K562 (cell line): ENCODE measurements at regions not wholly inside any gene's neighbourhood (a gene's known extent, or its start where the extent isn't known, plus 50 kb on each side); places are given as distances from the start of the nearest gene placed in this dataset.

ENCODE experiments used
- ATAC-seq: fragments of 200-7000 bp; cut with Tn5 transposase; 3 replicates; pipeline ENCODE4 v1.9.1; 2020; ENCODE audit warnings: moderate library complexity
- BruUV-seq: library from RNA; stranded (reverse); fragments of 400-500 nt; replicated peaks from 2 replicates; lab custom pipeline; 2021; lab: Mats Ljungman, UMichigan
- CTCF ChIA-PET: fragments of 300-600 bp; formaldehyde crosslinking; extraction: SDS; loops from one replicate; lab custom pipeline; 2021; ENCODE audit warnings: low intra/inter-chr PET ratio; lab: Yijun Ruan, JAX
- POLR2A ChIA-PET: fragments of 300-600, 350-650 bp; sonication (Branson Sonifier 250); formaldehyde crosslinking; extraction: SDS; loops from one replicate; lab custom pipeline; 2021; ENCODE audit warnings: antibody characterized with exemption, inconsistent platforms; lab: Yijun Ruan, JAX
- DNase-seq, 4 experiments: peaks; one replicate each; pipeline versions ENCODE4 v3.0.0 to v3.0.0-alpha.2; 2011 to 2018; ENCODE audit warnings: low spot score in 3 of 4, mixed read lengths in 3 of 4; ENCODE audit errors: extremely low read depth in 1 of 4
- FAIRE-seq: peaks from 2 replicates; lab custom pipeline; 2011; peaks lifted over from hg19 to GRCh38; lab: Jason Lieb, UNC
- H2AFZ ChIP-seq: 2 replicates; pipeline ENCODE4 v1.6.0; 2011; ENCODE audit warnings: low read depth, low read length, control low read depth, inconsistent platforms
- H3K27ac ChIP-seq: fragments of 200-600 bp; 3 replicates; pipeline ENCODE4 v1.8.0; 2011; ENCODE audit warnings: low read depth, mild to moderate bottlenecking, control low read depth, inconsistent platforms, low read length, moderate library complexity, mixed read lengths; ENCODE audit errors: extremely low read depth
- H3K27me3 ChIP-seq, 2 experiments: fragments of 300-600 bp in 1 of 2; 2 replicates in 1 of 2; 3 replicates in 1 of 2; pipeline versions ENCODE4 v1.6.0 to v1.8.0; 2011; ENCODE audit warnings: inconsistent platforms in 2 of 2, low read length in 2 of 2, mild to moderate bottlenecking in 1 of 2, mixed read lengths in 1 of 2, moderate library complexity in 1 of 2; ENCODE audit not compliant: control insufficient read depth in 2 of 2, insufficient read depth in 2 of 2
- H3K36me3 ChIP-seq: fragments of 300-600 bp; 3 replicates; pipeline ENCODE4 v1.8.0; 2011; ENCODE audit warnings: mild to moderate bottlenecking, low read length, inconsistent platforms; ENCODE audit not compliant: control insufficient read depth, insufficient read depth
- H3K4me1 ChIP-seq, 2 experiments: fragments of 200-600 bp in 1 of 2; replicated peaks in 1 of 2; 2 replicates in 1 of 2; 3 replicates in 1 of 2; pipeline versions ENCODE4 v1.5.1 to v1.8.0; 2011; ENCODE audit warnings: inconsistent platforms in 2 of 2, low read length in 2 of 2, mild to moderate bottlenecking in 1 of 2, mixed read lengths in 1 of 2, moderate library complexity in 1 of 2; ENCODE audit not compliant: control insufficient read depth in 2 of 2, insufficient read depth in 2 of 2
- H3K4me2 ChIP-seq: 2 replicates; pipeline ENCODE4 v1.6.1; 2011; ENCODE audit warnings: low read length, control low read depth, inconsistent platforms, mixed read lengths; ENCODE audit not compliant: insufficient read depth
- H3K4me3 ChIP-seq: fragments of 200-600 bp; sonication (generic), shearing (Covaris generic); 2 replicates; pipeline ENCODE4 v1.5.1; 2016; ENCODE audit warnings: control low read depth, inconsistent platforms
- H3K79me2 ChIP-seq: fragments of 200-600 bp; 3 replicates; pipeline ENCODE4 v1.8.0; 2011; ENCODE audit warnings: low read length, inconsistent platforms; ENCODE audit not compliant: control insufficient read depth, insufficient read depth
- H3K9ac ChIP-seq, 2 experiments: 2 replicates each; pipeline versions ENCODE4 v1.6.0 to v1.6.1; 2011; ENCODE audit warnings: low read depth in 2 of 2, low read length in 2 of 2, control low read depth in 1 of 2, inconsistent platforms in 1 of 2, mild to moderate bottlenecking in 1 of 2, mixed read lengths in 1 of 2; ENCODE audit not compliant: insufficient read depth in 1 of 2
- H3K9me1 ChIP-seq: one replicate; pipeline ENCODE4 v1.6.0; 2011; ENCODE audit warnings: inconsistent platforms, mild to moderate bottlenecking, low read length, moderate library complexity; ENCODE audit not compliant: control insufficient read depth, insufficient read depth
- H3K9me3 ChIP-seq: replicated peaks from 2 replicates; pipeline ENCODE4 v1.5.1; 2011; ENCODE audit warnings: low read depth, low read length, inconsistent platforms; ENCODE audit not compliant: control insufficient read depth, insufficient read depth
- H4K20me1 ChIP-seq: replicated peaks from 2 replicates; pipeline ENCODE4 v1.6.1; 2011; ENCODE audit warnings: low read length, inconsistent platforms, mixed read lengths; ENCODE audit not compliant: control insufficient read depth, insufficient read depth
- DMBX1 ChIP-seq: fragments of 250-450 bp; sonication (Bioruptor Pico); IDR thresholded peaks from 2 replicates; pipeline ENCODE4 v1.8.0; 2022; ENCODE audit warnings: inconsistent platforms, mild to moderate bottlenecking, moderate library complexity, borderline replicate concordance
- ELF2 ChIP-seq: fragments of 250-450 bp; sonication (Bioruptor Pico); IDR thresholded peaks from 2 replicates; pipeline ENCODE4 v1.5.0; 2021; ENCODE audit warnings: mild to moderate bottlenecking
- FOXA1 ChIP-seq: fragments of 450-650 bp; IDR thresholded peaks from 2 replicates; pipeline ENCODE4 v1.6.1; 2016; ENCODE audit warnings: mild to moderate bottlenecking, borderline replicate concordance
- ILF3 ChIP-seq: fragments of 450-650 bp; IDR thresholded peaks from 2 replicates; pipeline ENCODE4 v1.6.1; 2018; ENCODE audit warnings: antibody characterized with exemption, mild to moderate bottlenecking, moderate library complexity, borderline replicate concordance
- SREBF1 ChIP-seq: fragments of 150-350 bp; IDR thresholded peaks from 2 replicates; pipeline ENCODE4 v1.6.1; 2014; ENCODE audit warnings: antibody characterized with exemption, low read depth, low read length, borderline replicate concordance
- ZNF143 ChIP-seq: sonication (generic); formaldehyde crosslinking; IDR thresholded peaks from 2 replicates; pipeline ENCODE4 v1.9.0; 2022; ENCODE audit warnings: mild to moderate bottlenecking, missing genetic modification reagents
- WGBS: fragments of 100-300 bp; shearing (Covaris generic); methylation state at CpG from one replicate; pipeline ENCODE4 v1.1.6; 2016; ENCODE audit warnings: low coverage, mixed read lengths; ENCODE audit not compliant: insufficient coverage; ENCODE audit errors: missing lambda C conversion rate; 5-methylcytosine and 5-hydroxymethylcytosine counted together
- in situ Hi-C: fragments of 300-500 bp; cut with MboI; formaldehyde crosslinking; loops from 4 replicates; pipeline ENCODE4 v1.15.0; 2018; ENCODE audit warnings: inconsistent platforms, mixed read lengths
- intact Hi-C: fragments of 100-400 bp; cut with micrococcal nuclease; formaldehyde crosslinking; loops from 2 replicates; pipeline ENCODE4 v1.14.2; 2022
- TF ChIP-seq, protein P1 (sequence below): fragments of 450-650 bp; formaldehyde crosslinking; IDR thresholded peaks from 2 replicates; pipeline ENCODE4 v1.4.0; 2022; ENCODE audit warnings: missing genetic modification characterization
- TF ChIP-seq, protein P2 (sequence below): sonication (generic); formaldehyde crosslinking; IDR thresholded peaks from 2 replicates; pipeline ENCODE4 v1.8.1; 2023; ENCODE audit warnings: mild to moderate bottlenecking, missing genetic modification reagents

DNA sequence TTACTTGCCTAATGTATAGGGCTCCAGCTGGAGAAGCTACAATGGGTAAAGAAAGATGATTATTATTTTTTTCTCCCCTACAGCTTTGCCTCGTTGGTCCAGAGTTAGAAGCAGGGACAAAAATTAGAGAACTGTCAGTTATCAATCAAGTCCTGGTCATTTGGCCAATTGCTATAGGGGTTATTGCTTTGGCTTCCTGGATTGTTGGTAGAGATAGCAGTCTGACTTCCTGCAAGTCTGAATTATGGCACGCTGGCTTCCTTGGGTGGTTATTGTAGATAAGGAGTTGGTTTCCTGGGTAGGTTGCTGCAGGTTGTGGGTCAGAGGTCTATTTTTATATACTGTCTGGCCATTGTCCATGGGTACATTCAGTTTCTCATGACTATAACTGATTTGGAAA lies 84.7 kb upstream of the ELAC2 start:
- Histone ChIP-seq H3K79me2 (no peaks in the 10 kb centered on the region), H3K4me3 (no peak overlapping the region), H4K20me1 (no peaks in the 10 kb centered on the region), H3K4me1 (no peaks in the 10 kb centered on the region), H3K27ac (no peak overlapping the region), H3K9ac (no peak overlapping the region), H3K4me2 (no peak overlapping the region), H3K9me1 (no peaks in the 10 kb centered on the region), H3K9me3 (no peaks in the 10 kb centered on the region), H3K36me3 (no peaks in the 10 kb centered on the region), H3K27me3 (peaks cover 0 to 8% of the 10 kb centered on the region in 2 experiments; a peak in 2 of 5 replicates), H2AFZ (no peak overlapping the region)
- in situ Hi-C loops: no loop called here
- FAIRE-seq (no peak), ATAC-seq (no peak), DNase-seq (no peak)
- intact Hi-C loops: no loop called here
- TF ChIP-seq ILF3 (no peak), ZNF143 (CRISPR knock-in tag) (no peak), FOXA1 (no peak), ELF2 (CRISPR knock-in tag) (no peak), DMBX1 (CRISPR knock-in tag) (no peak), SREBF1 (no peak)
- TF ChIP-seq, protein P1, sequence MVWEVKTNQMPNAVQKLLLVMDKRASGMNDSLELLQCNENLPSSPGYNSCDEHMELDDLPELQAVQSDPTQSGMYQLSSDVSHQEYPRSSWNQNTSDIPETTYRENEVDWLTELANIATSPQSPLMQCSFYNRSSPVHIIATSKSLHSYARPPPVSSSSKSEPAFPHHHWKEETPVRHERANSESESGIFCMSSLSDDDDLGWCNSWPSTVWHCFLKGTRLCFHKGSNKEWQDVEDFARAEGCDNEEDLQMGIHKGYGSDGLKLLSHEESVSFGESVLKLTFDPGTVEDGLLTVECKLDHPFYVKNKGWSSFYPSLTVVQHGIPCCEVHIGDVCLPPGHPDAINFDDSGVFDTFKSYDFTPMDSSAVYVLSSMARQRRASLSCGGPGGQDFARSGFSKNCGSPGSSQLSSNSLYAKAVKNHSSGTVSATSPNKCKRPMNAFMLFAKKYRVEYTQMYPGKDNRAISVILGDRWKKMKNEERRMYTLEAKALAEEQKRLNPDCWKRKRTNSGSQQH (CRISPR knock-in tag): no peak
- TF ChIP-seq, protein P2, sequence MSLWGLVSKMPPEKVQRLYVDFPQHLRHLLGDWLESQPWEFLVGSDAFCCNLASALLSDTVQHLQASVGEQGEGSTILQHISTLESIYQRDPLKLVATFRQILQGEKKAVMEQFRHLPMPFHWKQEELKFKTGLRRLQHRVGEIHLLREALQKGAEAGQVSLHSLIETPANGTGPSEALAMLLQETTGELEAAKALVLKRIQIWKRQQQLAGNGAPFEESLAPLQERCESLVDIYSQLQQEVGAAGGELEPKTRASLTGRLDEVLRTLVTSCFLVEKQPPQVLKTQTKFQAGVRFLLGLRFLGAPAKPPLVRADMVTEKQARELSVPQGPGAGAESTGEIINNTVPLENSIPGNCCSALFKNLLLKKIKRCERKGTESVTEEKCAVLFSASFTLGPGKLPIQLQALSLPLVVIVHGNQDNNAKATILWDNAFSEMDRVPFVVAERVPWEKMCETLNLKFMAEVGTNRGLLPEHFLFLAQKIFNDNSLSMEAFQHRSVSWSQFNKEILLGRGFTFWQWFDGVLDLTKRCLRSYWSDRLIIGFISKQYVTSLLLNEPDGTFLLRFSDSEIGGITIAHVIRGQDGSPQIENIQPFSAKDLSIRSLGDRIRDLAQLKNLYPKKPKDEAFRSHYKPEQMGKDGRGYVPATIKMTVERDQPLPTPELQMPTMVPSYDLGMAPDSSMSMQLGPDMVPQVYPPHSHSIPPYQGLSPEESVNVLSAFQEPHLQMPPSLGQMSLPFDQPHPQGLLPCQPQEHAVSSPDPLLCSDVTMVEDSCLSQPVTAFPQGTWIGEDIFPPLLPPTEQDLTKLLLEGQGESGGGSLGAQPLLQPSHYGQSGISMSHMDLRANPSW (CRISPR knock-in tag): no peak
- ChIA-PET CTCF (no interaction called here), POLR2A (no interaction called here)
- WGBS: 0% methylated on average over 2 of the region's 2 CpGs
- no TSS peak for BruUV-seq
